ENCODE measurements at regions not wholly inside any gene's neighbourhood (a gene's known extent, or its start where the extent isn't known, plus 50 kb on each side); places are given as distances from the start of the nearest gene placed in this dataset.
"Not testable (repeated sequence)": the region's sequence is repeated elsewhere in the genome, so short reads cannot be mapped to it uniquely, and the experiment has no call there.

- DNase-seq: peak in 1 of 5 donors; percentile 34
- POLR2A ChIA-PET (ENCODE audit: partially characterized antibody): not testable (repeated sequence)
Observed at GRCh38 chr3:10109-10996, 186.2 kb upstream of the CHL1 start.

DNA sequence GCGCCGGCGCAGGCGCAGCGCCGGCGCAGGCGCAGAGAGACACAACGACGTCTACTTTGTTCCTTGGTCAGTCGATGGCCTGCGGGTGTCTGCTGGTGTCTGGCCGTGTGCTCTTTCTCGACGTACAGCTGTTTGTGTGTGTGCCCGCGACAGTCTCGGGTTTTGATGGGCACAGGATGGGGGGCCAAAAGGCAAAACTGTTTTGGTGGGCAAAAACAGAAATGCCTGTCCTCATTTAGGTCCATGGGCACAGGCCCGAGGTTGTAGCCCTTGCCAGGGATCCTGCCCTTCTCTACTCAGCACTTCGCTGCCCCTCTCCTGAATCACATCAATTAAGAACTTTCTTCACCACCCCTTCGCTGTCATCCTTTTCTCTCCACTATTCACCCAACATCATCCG lies 184.8 kb upstream of the CHL1 start:
- intact Hi-C loops (cut with micrococcal nuclease): no loop called here
- POLR2A ChIA-PET (ENCODE audit: partially characterized antibody): no interaction called here
- CTCF ChIA-PET (ENCODE audit: partially characterized antibody): no interaction called here
- Histone ChIP-seq H3K36me3 (ENCODE audit: insufficient read depth, low read length) (no peaks in the 10 kb centered on the region), H3K27me3 (ENCODE audit: insufficient read depth, low read length) (no peaks in the 10 kb centered on the region), H3K4me3 (ENCODE audit: low read length in 2 of 2) (no peak overlapping the region), H3K4me1 (ENCODE audit: insufficient read depth, low read length) (no peaks in the 10 kb centered on the region), H3K9me3 (ENCODE audit: control insufficient read depth in 1 of 2, low read length in 2 of 2) (no peaks in the 10 kb centered on the region), H3K27ac (ENCODE audit: low read depth, low read length) (no peak overlapping the region)
- H3K9me3 Mint-ChIP-seq: peaks cover 0 to 5% (median 2%) of the 10 kb centered on the region in 8 donors
- DNase-seq: no peak
- H3K4me1 Mint-ChIP-seq: no peaks in the 10 kb centered on the region
- no peaks in the 10 kb centered on the region for H3K36me3 Mint-ChIP-seq
- peak overlapping the region in 5 of 7 donors; percentile 8 to 92 (median 68) for H3K27ac Mint-ChIP-seq
- H3K4me3 Mint-ChIP-seq: peak overlapping the region in 3 of 8 donors; percentile 9 to 77 (median 69)
- no peaks in the 10 kb centered on the region for H3K27me3 Mint-ChIP-seq

More at GRCh38 chr3:10109-10996, 186.2 kb upstream of the CHL1 start:
- H3K4me1 Mint-ChIP-seq; H3K4me3 Mint-ChIP-seq; H3K9me3 Mint-ChIP-seq; CTCF ChIA-PET (ENCODE audit: partially characterized antibody); intact Hi-C loops (cut with micrococcal nuclease); H3K36me3 Mint-ChIP-seq; H3K4me1 ChIP-seq (ENCODE audit: insufficient read depth, low read length); H3K36me3 ChIP-seq (ENCODE audit: insufficient read depth, low read length); H3K27me3 ChIP-seq (ENCODE audit: insufficient read depth, low read length); H3K27ac Mint-ChIP-seq; H3K9me3 ChIP-seq (ENCODE audit: control insufficient read depth in 1 of 2, low read length in 2 of 2); H3K4me3 ChIP-seq (ENCODE audit: low read length in 2 of 2); H3K27ac ChIP-seq (ENCODE audit: low read depth, low read length); H3K27me3 Mint-ChIP-seq: not testable (repeated sequence)

- CTCF ChIA-PET (ENCODE audit: partially characterized antibody): no interaction called here
- Histone ChIP-seq H3K36me3 (ENCODE audit: insufficient read depth, low read length) (no peaks in the 10 kb centered on the region), H3K27ac (ENCODE audit: low read depth, low read length) (no peak overlapping the region), H3K9me3 (ENCODE audit: control insufficient read depth in 1 of 2, low read length in 2 of 2) (no peaks in the 10 kb centered on the region), H3K4me3 (ENCODE audit: low read length in 2 of 2) (no peak overlapping the region), H3K27me3 (ENCODE audit: insufficient read depth, low read length) (no peaks in the 10 kb centered on the region), H3K4me1 (ENCODE audit: insufficient read depth, low read length) (no peaks in the 10 kb centered on the region)
- Mint-ChIP-seq H3K4me3 (no peak overlapping the region), H3K36me3 (no peaks in the 10 kb centered on the region), H3K9me3 (peaks cover 0 to 5% (median 2%) of the 10 kb centered on the region in 8 donors), H3K27ac (no peak overlapping the region), H3K4me1 (no peaks in the 10 kb centered on the region), H3K27me3 (no peaks in the 10 kb centered on the region)
- DNase-seq: no peak
- POLR2A ChIA-PET (ENCODE audit: partially characterized antibody): no interaction called here
- intact Hi-C loops (cut with micrococcal nuclease): no loop called here
Observed at GRCh38 chr3:14652-15051, 181.9 kb upstream of the CHL1 start.

DNA sequence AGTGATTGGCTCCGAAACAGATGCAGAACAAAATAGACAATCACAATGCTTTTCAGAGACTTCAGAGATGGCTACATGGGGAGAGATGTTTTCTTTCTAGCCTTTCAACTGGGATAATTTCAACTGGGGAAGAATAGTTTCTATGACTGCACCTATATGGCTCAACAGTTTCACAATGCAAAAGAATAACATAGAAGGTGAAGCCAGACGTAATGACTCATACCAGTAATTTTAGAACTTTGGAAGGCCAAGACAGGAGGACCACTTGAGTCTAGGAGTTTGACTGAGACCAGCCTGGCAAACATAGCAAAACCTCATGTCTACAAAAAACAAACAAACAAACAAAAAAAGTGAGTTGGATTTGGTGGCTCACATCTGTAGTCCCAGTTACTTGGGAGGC lies 180.2 kb upstream of the CHL1 start:
- H3K9me3 ChIP-seq (ENCODE audit: control insufficient read depth in 1 of 2, low read length in 2 of 2): no peaks in the 10 kb centered on the region
- ChIA-PET CTCF (ENCODE audit: partially characterized antibody) (no interaction called here), POLR2A (ENCODE audit: partially characterized antibody) (no interaction called here)
- no peak overlapping the region for H3K27ac ChIP-seq (ENCODE audit: low read depth, low read length)
- no peaks in the 10 kb centered on the region for H3K36me3 Mint-ChIP-seq
- no peak overlapping the region for H3K4me3 ChIP-seq (ENCODE audit: low read length in 2 of 2)
- intact Hi-C loops (cut with micrococcal nuclease): no loop called here
- no peaks in the 10 kb centered on the region for H3K36me3 ChIP-seq (ENCODE audit: insufficient read depth, low read length)
- H3K27ac Mint-ChIP-seq: peak overlapping the region in 1 of 7 donors; percentile 25
- no peak for DNase-seq
- H3K4me1 ChIP-seq (ENCODE audit: insufficient read depth, low read length): no peaks in the 10 kb centered on the region
- no peak overlapping the region for H3K4me3 Mint-ChIP-seq
- H3K9me3 Mint-ChIP-seq: peaks cover 0 to 5% (median 2%) of the 10 kb centered on the region in 8 donors
- H3K27me3 Mint-ChIP-seq: peaks cover 5 to 10% of the 10 kb centered on the region in 2 donors
- H3K4me1 Mint-ChIP-seq: no peaks in the 10 kb centered on the region
- H3K27me3 ChIP-seq (ENCODE audit: insufficient read depth, low read length): no peaks in the 10 kb centered on the region

DNA sequence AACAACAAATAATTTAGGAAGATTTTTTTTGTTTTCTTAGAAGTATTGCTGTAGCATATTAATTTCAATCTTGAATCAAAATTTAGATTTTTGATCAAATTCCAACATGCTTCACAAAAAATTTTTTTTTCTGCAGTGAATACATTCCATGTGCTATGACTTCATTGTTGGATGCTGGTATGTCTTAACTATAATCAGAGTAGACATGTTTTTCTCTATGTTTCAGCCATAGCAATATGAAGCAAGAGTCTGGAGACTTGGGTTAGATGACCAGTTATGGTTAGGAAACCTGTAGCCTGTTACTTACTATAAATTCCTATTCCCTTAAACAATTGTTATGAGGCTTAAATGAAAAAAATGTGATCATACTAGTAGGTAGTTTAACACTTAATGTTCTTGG lies 176.1 kb upstream of the CHL1 start:
- no peak overlapping the region for H3K27ac Mint-ChIP-seq
- peaks cover 15 to 16% of the 10 kb centered on the region in 2 donors for H3K27me3 Mint-ChIP-seq
- no peak overlapping the region for H3K4me3 Mint-ChIP-seq
- no peaks in the 10 kb centered on the region for H3K36me3 Mint-ChIP-seq
- POLR2A ChIA-PET (ENCODE audit: partially characterized antibody): no interaction called here
- H3K9me3 ChIP-seq (ENCODE audit: control insufficient read depth in 1 of 2, low read length in 2 of 2): no peaks in the 10 kb centered on the region
- DNase-seq: no peak
- CTCF ChIA-PET (ENCODE audit: partially characterized antibody): no interaction called here
- peaks cover 0 to 2% (median 0%) of the 10 kb centered on the region in 8 donors for H3K9me3 Mint-ChIP-seq
- H3K4me3 ChIP-seq (ENCODE audit: low read length in 2 of 2): no peak overlapping the region
- no peaks in the 10 kb centered on the region for H3K4me1 Mint-ChIP-seq
- no peaks in the 10 kb centered on the region for H3K27me3 ChIP-seq (ENCODE audit: insufficient read depth, low read length)
- no peaks in the 10 kb centered on the region for H3K36me3 ChIP-seq (ENCODE audit: insufficient read depth, low read length)
- no peak overlapping the region for H3K27ac ChIP-seq (ENCODE audit: low read depth, low read length)
- no peaks in the 10 kb centered on the region for H3K4me1 ChIP-seq (ENCODE audit: insufficient read depth, low read length)
- intact Hi-C loops (cut with micrococcal nuclease): no loop called here

GRCh38 chr3:24006-24405 lies 172.6 kb upstream of the CHL1 start:
- no peak overlapping the region for H3K4me3 ChIP-seq (ENCODE audit: low read length in 2 of 2)
- ChIA-PET CTCF (ENCODE audit: partially characterized antibody) (no interaction called here), POLR2A (ENCODE audit: partially characterized antibody) (no interaction called here)
- Mint-ChIP-seq H3K27me3 (peaks cover 19 to 21% of the 10 kb centered on the region in 2 donors), H3K4me1 (no peaks in the 10 kb centered on the region), H3K9me3 (peaks cover 0 to 2% (median 0%) of the 10 kb centered on the region in 8 donors), H3K4me3 (no peak overlapping the region), H3K27ac (no peak overlapping the region), H3K36me3 (no peaks in the 10 kb centered on the region)
- H3K27me3 ChIP-seq (ENCODE audit: insufficient read depth, low read length): no peaks in the 10 kb centered on the region
- DNase-seq: no peak
- no peaks in the 10 kb centered on the region for H3K9me3 ChIP-seq (ENCODE audit: control insufficient read depth in 1 of 2, low read length in 2 of 2)
- H3K36me3 ChIP-seq (ENCODE audit: insufficient read depth, low read length): no peaks in the 10 kb centered on the region
- intact Hi-C loops (cut with micrococcal nuclease): no loop called here
- no peak overlapping the region for H3K27ac ChIP-seq (ENCODE audit: low read depth, low read length)
- H3K4me1 ChIP-seq (ENCODE audit: insufficient read depth, low read length): no peaks in the 10 kb centered on the region

DNA sequence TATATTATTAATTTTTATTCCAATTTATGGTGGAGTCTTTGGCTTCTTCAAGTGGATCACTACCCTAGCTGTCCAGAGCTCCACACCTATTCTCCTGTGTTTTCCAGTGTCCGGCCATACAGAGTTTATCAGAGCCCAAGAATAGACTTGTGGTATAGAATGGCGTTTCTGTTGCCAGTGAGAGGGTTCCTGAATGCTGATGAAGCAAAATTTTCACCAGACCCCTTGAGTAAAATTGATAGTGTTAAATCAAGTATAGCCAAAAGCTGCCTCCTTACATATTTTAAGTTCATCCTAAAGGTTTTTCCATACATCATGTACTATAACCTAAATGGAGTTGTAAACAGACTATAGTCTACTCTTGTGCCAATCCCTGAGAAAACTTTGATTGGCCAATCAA lies 171.5 kb upstream of the CHL1 start:
- POLR2A ChIA-PET (ENCODE audit: partially characterized antibody): no interaction called here
- H3K4me1 ChIP-seq (ENCODE audit: insufficient read depth, low read length): no peaks in the 10 kb centered on the region
- no peak overlapping the region for H3K27ac ChIP-seq (ENCODE audit: low read depth, low read length)
- Mint-ChIP-seq H3K27ac (no peak overlapping the region), H3K4me1 (no peaks in the 10 kb centered on the region), H3K4me3 (no peak overlapping the region), H3K9me3 (peaks cover 0 to 3% (median under 1%) of the 10 kb centered on the region in 8 donors), H3K27me3 (peaks cover 19 to 21% of the 10 kb centered on the region in 2 donors), H3K36me3 (no peaks in the 10 kb centered on the region)
- CTCF ChIA-PET (ENCODE audit: partially characterized antibody): no interaction called here
- intact Hi-C loops (cut with micrococcal nuclease): no loop called here
- no peak overlapping the region for H3K4me3 ChIP-seq (ENCODE audit: low read length in 2 of 2)
- H3K36me3 ChIP-seq (ENCODE audit: insufficient read depth, low read length): no peaks in the 10 kb centered on the region
- no peak for DNase-seq
- no peaks in the 10 kb centered on the region for H3K9me3 ChIP-seq (ENCODE audit: control insufficient read depth in 1 of 2, low read length in 2 of 2)
- no peaks in the 10 kb centered on the region for H3K27me3 ChIP-seq (ENCODE audit: insufficient read depth, low read length)
